Endothelial cell of umbilical vein (primary cell): ENCODE measurements at regions not wholly inside any gene's neighbourhood (a gene's known extent, or its start where the extent isn't known, plus 50 kb on each side); places are given as distances from the start of the nearest gene placed in this dataset.

ENCODE experiments used
- FOS ChIP-seq: IDR thresholded peaks from 2 replicates; pipeline ENCODE4 v1.6.1; 2011; ENCODE audit warnings: mild to moderate bottlenecking, low read length, moderate library complexity, borderline replicate concordance; ENCODE audit not compliant: insufficient read depth
- JUN ChIP-seq: IDR thresholded peaks from 2 replicates; pipeline ENCODE4 v1.6.1; 2011; ENCODE audit warnings: borderline replicate concordance, low read depth; ENCODE audit not compliant: insufficient read length, insufficient read depth
- POLR2A ChIP-seq: IDR thresholded peaks from 2 replicates; pipeline ENCODE4 v1.6.1; 2012; ENCODE audit warnings: low read depth, mild to moderate bottlenecking, control low read depth, low read length
- TF ChIP-seq, protein P1 (sequence below), 2 donors: IDR thresholded peaks; 1 replicate in 1 of 2; 2 replicates in 1 of 2; pipeline ENCODE4 v1.5.1; 2011; ENCODE audit warnings: low read length in 2 of 2, mild to moderate bottlenecking in 2 of 2, moderate library complexity in 2 of 2, control low read depth in 1 of 2, inconsistent platforms in 1 of 2, low read depth in 1 of 2; ENCODE audit not compliant: insufficient read depth in 1 of 2; ENCODE audit errors: extremely low read depth in 1 of 2

DNA sequence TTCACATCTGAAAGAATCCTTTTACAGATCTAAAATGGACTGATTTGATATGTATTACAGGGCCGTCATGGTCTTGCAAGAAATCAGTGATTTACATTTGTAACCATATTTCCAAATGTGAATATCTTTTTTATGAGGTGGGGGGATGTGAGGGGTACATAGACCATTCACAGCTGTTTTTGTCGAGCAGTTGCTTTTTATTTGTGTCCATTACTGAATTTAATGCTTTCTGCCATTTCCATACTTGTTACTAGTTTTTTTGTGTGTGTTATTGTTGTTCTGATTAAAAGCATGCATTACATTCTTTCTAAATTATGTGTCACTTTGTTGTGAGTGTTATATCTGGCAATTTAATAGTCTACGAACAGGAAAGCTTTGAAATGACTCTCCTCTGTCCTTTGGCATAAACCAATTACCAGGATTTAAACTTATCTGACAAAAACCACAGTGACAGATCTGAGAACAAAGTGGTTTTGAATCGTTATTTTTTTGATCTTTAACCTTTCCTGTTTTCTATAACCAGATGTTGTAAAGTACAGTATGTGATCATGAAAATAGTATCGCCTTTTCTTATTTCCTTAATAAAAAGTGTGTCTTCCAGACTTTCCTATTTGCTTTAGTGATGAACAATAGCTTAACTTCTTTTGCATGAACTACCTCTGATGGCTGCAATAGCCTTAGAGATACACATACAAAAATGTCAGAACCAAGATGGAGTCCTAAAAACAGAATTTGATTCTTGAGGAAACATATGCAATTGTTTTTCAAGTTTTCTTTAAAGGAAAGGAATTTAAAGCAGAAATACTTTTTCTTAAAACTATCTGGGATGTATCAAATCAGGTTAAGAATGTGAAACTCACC, 354.2 kb upstream of the ACVR2A start:
- TF ChIP-seq, protein P1, sequence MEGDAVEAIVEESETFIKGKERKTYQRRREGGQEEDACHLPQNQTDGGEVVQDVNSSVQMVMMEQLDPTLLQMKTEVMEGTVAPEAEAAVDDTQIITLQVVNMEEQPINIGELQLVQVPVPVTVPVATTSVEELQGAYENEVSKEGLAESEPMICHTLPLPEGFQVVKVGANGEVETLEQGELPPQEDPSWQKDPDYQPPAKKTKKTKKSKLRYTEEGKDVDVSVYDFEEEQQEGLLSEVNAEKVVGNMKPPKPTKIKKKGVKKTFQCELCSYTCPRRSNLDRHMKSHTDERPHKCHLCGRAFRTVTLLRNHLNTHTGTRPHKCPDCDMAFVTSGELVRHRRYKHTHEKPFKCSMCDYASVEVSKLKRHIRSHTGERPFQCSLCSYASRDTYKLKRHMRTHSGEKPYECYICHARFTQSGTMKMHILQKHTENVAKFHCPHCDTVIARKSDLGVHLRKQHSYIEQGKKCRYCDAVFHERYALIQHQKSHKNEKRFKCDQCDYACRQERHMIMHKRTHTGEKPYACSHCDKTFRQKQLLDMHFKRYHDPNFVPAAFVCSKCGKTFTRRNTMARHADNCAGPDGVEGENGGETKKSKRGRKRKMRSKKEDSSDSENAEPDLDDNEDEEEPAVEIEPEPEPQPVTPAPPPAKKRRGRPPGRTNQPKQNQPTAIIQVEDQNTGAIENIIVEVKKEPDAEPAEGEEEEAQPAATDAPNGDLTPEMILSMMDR (IDR thresholded peaks at IDR 0.05; ENCODE audit: extremely low read depth in 1 of 2, insufficient read depth in 1 of 2, low read depth in 1 of 2, low read length in 2 of 2): no peak
- TF ChIP-seq POLR2A (no peak), JUN (no peak), FOS (no peak)
